NAMALWA (cell line): ENCODE measurements at regions not wholly inside any gene's neighbourhood (a gene's known extent, or its start where the extent isn't known, plus 50 kb on each side); places are given as distances from the start of the nearest gene placed in this dataset.

Experiments used
- DNase-seq: peaks from one replicate; pipeline ENCODE4 v3.0.0-alpha.2; 2015; ENCODE audit warnings: low spot score

GRCh38 chr7:46671108-46671769, 750.2 kb upstream of the IGFBP3 start:
- no peak for DNase-seq

GRCh38 chr7:46669028-46669427, 748.0 kb upstream of the IGFBP3 start:
- no peak for DNase-seq

- no peak for DNase-seq
Observed at GRCh38 chr7:46664453-46664852, 743.4 kb upstream of the IGFBP3 start.

GRCh38 chr7:46663025-46663424, 742.0 kb upstream of the IGFBP3 start:
- DNase-seq: no peak

GRCh38 chr7:46661431-46661830, 740.4 kb upstream of the IGFBP3 start:
- no peak for DNase-seq

- DNase-seq: no peak
Observed at GRCh38 chr7:46660402-46660980, 739.4 kb upstream of the IGFBP3 start.

GRCh38 chr7:46658281-46658680, 737.2 kb upstream of the IGFBP3 start:
- no peak for DNase-seq

GRCh38 chr7:46654546-46655443, 733.7 kb upstream of the IGFBP3 start:
- no peak for DNase-seq

GRCh38 chr7:46653848-46654247, 732.8 kb upstream of the IGFBP3 start:
- DNase-seq: no peak

GRCh38 chr7:46652317-46652716, 731.2 kb upstream of the IGFBP3 start:
- DNase-seq: no peak

- DNase-seq: no peak
Observed at GRCh38 chr7:46651561-46652088, 730.6 kb upstream of the IGFBP3 start.

GRCh38 chr7:46651070-46651469, 730.0 kb upstream of the IGFBP3 start:
- no peak for DNase-seq

GRCh38 chr7:46649876-46650275, 728.8 kb upstream of the IGFBP3 start:
- no peak for DNase-seq

- no peak for DNase-seq
Observed at GRCh38 chr7:46637793-46638735, 717.0 kb upstream of the IGFBP3 start.

GRCh38 chr7:46636022-46636421, 715.0 kb upstream of the IGFBP3 start:
- DNase-seq: no peak

- no peak for DNase-seq
Observed at GRCh38 chr7:46633630-46634240, 712.7 kb upstream of the IGFBP3 start.

GRCh38 chr7:46633200-46633599, 712.1 kb upstream of the IGFBP3 start:
- DNase-seq: no peak

- no peak for DNase-seq
Observed at GRCh38 chr7:46630031-46630430, 709.0 kb upstream of the IGFBP3 start.

- no peak for DNase-seq
Observed at GRCh38 chr7:46628389-46628788, 707.3 kb upstream of the IGFBP3 start.

GRCh38 chr7:46626691-46627310, 705.7 kb upstream of the IGFBP3 start:
- DNase-seq: no peak

GRCh38 chr7:46626261-46626660, 705.2 kb upstream of the IGFBP3 start:
- DNase-seq: no peak
